RWPE2 (cell line): ENCODE measurements at regions not wholly inside any gene's neighbourhood (a gene's known extent, or its start where the extent isn't known, plus 50 kb on each side); places are given as distances from the start of the nearest gene placed in this dataset.

Experiments
- ATAC-seq: fragments of 200-7000 bp; cut with Tn5 transposase; 3 replicates; pipeline ENCODE4 v1.9.1; 2021; ENCODE audit warnings: low read depth
- DNase-seq: peaks from one replicate; pipeline ENCODE4 v3.0.0-alpha.2; 2020; ENCODE audit warnings: low spot score
- H3K27ac ChIP-seq: fragments of 450-650 bp; 2 replicates; pipeline ENCODE4 v1.5.1; 2017; ENCODE audit warnings: mild to moderate bottlenecking; ENCODE audit not compliant: poor library complexity, severe bottlenecking
- H3K27me3 ChIP-seq: fragments of 250-450 bp; sonication (Bioruptor Pico); 2 replicates; pipeline ENCODE4 v1.5.1; 2021; ENCODE audit warnings: mild to moderate bottlenecking, moderate library complexity; ENCODE audit not compliant: insufficient read depth, poor library complexity, severe bottlenecking
- H3K36me3 ChIP-seq: fragments of 250-450 bp; sonication (Bioruptor Pico); 2 replicates; pipeline ENCODE4 v1.5.1; 2020; ENCODE audit warnings: low read depth, mild to moderate bottlenecking, moderate library complexity
- H3K4me1 ChIP-seq: fragments of 250-450 bp; sonication (Bioruptor Pico); 2 replicates; pipeline ENCODE4 v1.5.1; 2021; ENCODE audit warnings: mild to moderate bottlenecking, moderate library complexity; ENCODE audit not compliant: insufficient read depth, poor library complexity, severe bottlenecking
- H3K4me3 ChIP-seq: fragments of 250-450 bp; sonication (Bioruptor Pico); 2 replicates; pipeline ENCODE4 v1.5.1; 2021; ENCODE audit warnings: mild to moderate bottlenecking, moderate library complexity; ENCODE audit not compliant: severe bottlenecking
- H3K9me3 ChIP-seq: fragments of 250-450 bp; sonication (Bioruptor Pico); 2 replicates; pipeline ENCODE4 v1.5.1; 2021; ENCODE audit warnings: mild to moderate bottlenecking, moderate library complexity; ENCODE audit not compliant: severe bottlenecking
- CTCF ChIP-seq: fragments of 450-650 bp; IDR thresholded peaks from one replicate; pipeline ENCODE4 v1.5.1; 2017; ENCODE audit warnings: mild to moderate bottlenecking, moderate library complexity; ENCODE audit not compliant: poor library complexity, severe bottlenecking

GRCh38 chr11:112748252-112748651 lies 213.0 kb upstream of the NCAM1 start:
- Histone ChIP-seq H3K27ac (no peak overlapping the region), H3K36me3 (no peaks in the 10 kb centered on the region), H3K4me3 (no peak overlapping the region), H3K4me1 (no peaks in the 10 kb centered on the region), H3K9me3 (no peaks in the 10 kb centered on the region), H3K27me3 (peaks cover 27% of the 10 kb centered on the region)
- DNase-seq: no peak
- TF ChIP-seq CTCF: no peak
- ATAC-seq: no peak

GRCh38 chr11:112748713-112749543 lies 212.3 kb upstream of the NCAM1 start:
- Histone ChIP-seq H3K4me3 (no peak overlapping the region), H3K4me1 (no peaks in the 10 kb centered on the region), H3K27me3 (peaks cover 23% of the 10 kb centered on the region), H3K9me3 (no peaks in the 10 kb centered on the region), H3K36me3 (no peaks in the 10 kb centered on the region), H3K27ac (no peak overlapping the region)
- TF ChIP-seq CTCF: no peak
- DNase-seq (no peak), ATAC-seq (no peak)

DNA sequence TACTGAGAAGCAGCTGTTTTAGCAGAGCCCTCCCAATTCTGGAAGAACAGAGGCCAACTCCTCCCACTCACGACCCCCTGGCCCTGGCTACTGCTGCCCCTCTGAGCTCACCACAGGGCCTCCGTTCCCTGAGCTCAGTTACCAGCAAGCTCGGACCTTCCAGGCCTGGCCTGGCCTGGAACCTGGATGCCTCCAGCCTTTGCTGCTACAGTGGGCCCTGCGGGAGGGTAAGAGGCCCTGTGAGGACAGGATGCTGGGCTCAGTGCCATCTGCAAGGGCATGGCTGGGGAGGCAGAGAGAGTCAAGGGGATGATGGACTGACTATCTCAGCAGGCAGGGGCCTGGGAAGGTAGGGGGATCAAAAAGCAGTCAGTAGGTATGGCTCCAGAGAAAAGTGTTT lies 209.9 kb upstream of the NCAM1 start:
- TF ChIP-seq CTCF: no peak

DNA sequence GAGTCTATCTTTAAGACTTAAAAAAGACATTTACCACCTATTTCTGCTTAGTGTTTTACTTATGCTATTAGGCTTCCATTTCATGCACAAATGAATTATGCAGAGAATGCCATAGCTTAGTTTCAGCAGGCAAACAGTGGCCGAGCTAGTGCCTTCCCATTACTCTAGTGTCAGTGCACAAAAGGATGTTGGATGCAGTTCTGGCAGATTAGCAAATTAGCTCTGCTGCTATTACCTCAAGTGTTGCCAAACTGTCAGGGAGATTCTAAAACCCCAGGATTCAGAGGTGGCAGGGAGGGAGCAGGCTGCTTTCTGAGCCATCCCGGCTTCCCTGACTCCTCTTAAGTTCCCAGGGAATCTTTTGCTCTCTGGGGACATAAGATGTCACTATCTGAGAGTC lies 209.4 kb upstream of the NCAM1 start:
- ATAC-seq: no peak
- no peaks in the 10 kb centered on the region for H3K36me3 ChIP-seq
- DNase-seq: no peak
- no peaks in the 10 kb centered on the region for H3K9me3 ChIP-seq
- no peak for TF ChIP-seq CTCF
- H3K27ac ChIP-seq: no peak overlapping the region
- H3K4me3 ChIP-seq: no peak overlapping the region
- H3K27me3 ChIP-seq: peaks cover 5% of the 10 kb centered on the region
- no peaks in the 10 kb centered on the region for H3K4me1 ChIP-seq

More for the DNA sequence above, 209.9 kb upstream of the NCAM1 start:
- H3K9me3 ChIP-seq: no peaks in the 10 kb centered on the region
- ATAC-seq: no peak
- H3K4me3 ChIP-seq: no peak overlapping the region
- no peak overlapping the region for H3K27ac ChIP-seq
- DNase-seq: no peak
- H3K4me1 ChIP-seq: no peaks in the 10 kb centered on the region
- peaks cover 8% of the 10 kb centered on the region for H3K27me3 ChIP-seq
- no peaks in the 10 kb centered on the region for H3K36me3 ChIP-seq

GRCh38 chr11:112752563-112752962 lies 208.7 kb upstream of the NCAM1 start:
- no peak for TF ChIP-seq CTCF
- Histone ChIP-seq H3K4me3 (no peak overlapping the region), H3K27me3 (peaks cover 5% of the 10 kb centered on the region), H3K27ac (no peak overlapping the region), H3K4me1 (no peaks in the 10 kb centered on the region), H3K36me3 (no peaks in the 10 kb centered on the region), H3K9me3 (no peaks in the 10 kb centered on the region)
- ATAC-seq (no peak), DNase-seq (no peak)
